ENCODE measurements at regions not wholly inside any gene's neighbourhood (a gene's known extent, or its start where the extent isn't known, plus 50 kb on each side); places are given as distances from the start of the nearest gene placed in this dataset.

DNA sequence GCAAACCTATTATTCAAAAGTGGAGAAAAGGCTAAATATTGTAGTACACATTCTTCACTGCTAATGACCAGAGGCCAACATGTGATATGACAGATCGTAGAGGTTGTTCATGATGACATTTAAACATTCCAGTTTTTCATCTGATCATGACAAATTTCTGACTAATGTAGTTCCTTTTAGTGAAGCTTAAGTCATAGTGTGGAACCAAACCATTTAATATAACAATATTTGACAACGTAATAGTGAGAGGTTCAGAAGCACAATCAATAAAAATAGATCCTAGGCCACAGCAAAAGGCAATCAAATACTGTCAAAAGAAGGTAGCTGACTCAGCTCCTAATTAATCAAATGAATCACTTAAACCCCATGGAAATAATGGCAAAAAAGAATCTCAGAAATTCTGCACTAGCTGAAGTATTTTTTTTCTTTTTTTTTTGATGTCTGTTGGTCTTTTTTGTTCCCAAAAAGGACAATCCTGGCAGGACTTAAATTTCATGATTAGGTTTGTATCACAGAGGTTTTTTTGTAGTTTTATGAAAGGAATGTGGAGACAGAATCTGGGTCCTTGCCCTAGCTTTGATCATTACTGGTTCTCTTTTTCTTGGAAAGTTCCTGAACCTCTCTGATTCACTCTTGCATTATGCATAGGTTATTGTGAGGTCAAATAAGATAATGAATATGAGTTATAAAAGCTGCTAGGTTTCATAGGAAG, 795.0 kb downstream of the DTWD2 start:
- no peak for DNase-seq
- no peaks in the 10 kb centered on the region for H3K79me1 ChIP-seq (ENCODE audit: insufficient read depth, low read depth, low read length, poor library complexity, severe bottlenecking)
- H2BK15ac ChIP-seq (ENCODE audit: low read depth, low read length): no peak overlapping the region
- H3K4me1 ChIP-seq (ENCODE audit: insufficient read depth, low read length): no peaks in the 10 kb centered on the region; the same call in 1 of the 2 replicates
- no peak overlapping the region for H3K23ac ChIP-seq (ENCODE audit: insufficient read length, low read depth, low read length)
- no peak overlapping the region for H3K4me3 Mint-ChIP-seq
- no peaks in the 10 kb centered on the region for H3K23me2 ChIP-seq (ENCODE audit: insufficient read length, low read depth, low read length, poor library complexity, severe bottlenecking)
- no peak overlapping the region for H3K4me2 ChIP-seq (ENCODE audit: insufficient read depth, insufficient read length, low read length)
- no peak overlapping the region for H2AK5ac ChIP-seq (ENCODE audit: insufficient read length, low read length)
- H3K9me3 Mint-ChIP-seq: no peaks in the 10 kb centered on the region
- TF ChIP-seq, protein P1, sequence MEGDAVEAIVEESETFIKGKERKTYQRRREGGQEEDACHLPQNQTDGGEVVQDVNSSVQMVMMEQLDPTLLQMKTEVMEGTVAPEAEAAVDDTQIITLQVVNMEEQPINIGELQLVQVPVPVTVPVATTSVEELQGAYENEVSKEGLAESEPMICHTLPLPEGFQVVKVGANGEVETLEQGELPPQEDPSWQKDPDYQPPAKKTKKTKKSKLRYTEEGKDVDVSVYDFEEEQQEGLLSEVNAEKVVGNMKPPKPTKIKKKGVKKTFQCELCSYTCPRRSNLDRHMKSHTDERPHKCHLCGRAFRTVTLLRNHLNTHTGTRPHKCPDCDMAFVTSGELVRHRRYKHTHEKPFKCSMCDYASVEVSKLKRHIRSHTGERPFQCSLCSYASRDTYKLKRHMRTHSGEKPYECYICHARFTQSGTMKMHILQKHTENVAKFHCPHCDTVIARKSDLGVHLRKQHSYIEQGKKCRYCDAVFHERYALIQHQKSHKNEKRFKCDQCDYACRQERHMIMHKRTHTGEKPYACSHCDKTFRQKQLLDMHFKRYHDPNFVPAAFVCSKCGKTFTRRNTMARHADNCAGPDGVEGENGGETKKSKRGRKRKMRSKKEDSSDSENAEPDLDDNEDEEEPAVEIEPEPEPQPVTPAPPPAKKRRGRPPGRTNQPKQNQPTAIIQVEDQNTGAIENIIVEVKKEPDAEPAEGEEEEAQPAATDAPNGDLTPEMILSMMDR (conservative IDR thresholded peaks at IDR 0.05): no peak
- no peaks in the 10 kb centered on the region for H4K20me1 ChIP-seq (ENCODE audit: control insufficient read depth, insufficient read depth, insufficient read length)
- H3K27ac ChIP-seq (ENCODE audit: insufficient read length, low read depth, low read length): no peak overlapping the region
- no CpG with 5 or more reads among the region's 2 CpGs for WGBS (ENCODE audit: extremely low coverage, insufficient read length, low lambda C conversion rate)
- no peaks in the 10 kb centered on the region for H3K79me2 ChIP-seq (ENCODE audit: insufficient read depth, low read length)
- H3K27ac Mint-ChIP-seq: no peak overlapping the region
- H3K14ac ChIP-seq (ENCODE audit: insufficient read depth, low read length): no peak overlapping the region
- no peaks in the 10 kb centered on the region for H3K27me3 Mint-ChIP-seq (ENCODE audit: low read depth)
- H3K9me3 ChIP-seq (ENCODE audit: control insufficient read depth, low read depth, low read length): no peaks in the 10 kb centered on the region
- no peak overlapping the region for H2BK120ac ChIP-seq (ENCODE audit: low read depth, low read length, poor library complexity, severe bottlenecking)
- no peak overlapping the region for H2BK12ac ChIP-seq (ENCODE audit: insufficient read length, low read depth, low read length)
- no peak overlapping the region for H2AFZ ChIP-seq (ENCODE audit: low read length)
- no peak overlapping the region for H2BK5ac ChIP-seq (ENCODE audit: insufficient read length, low read length)
- no peak overlapping the region for H4K5ac ChIP-seq (ENCODE audit: insufficient read length, low read depth, low read length)
- no peak overlapping the region for H3K4ac ChIP-seq (ENCODE audit: low read depth, low read length)
- H3K9ac ChIP-seq (ENCODE audit: extremely low read depth, insufficient read length, low read length): no peak overlapping the region
- H3K27me3 ChIP-seq (ENCODE audit: insufficient read depth, low read length): no peaks in the 10 kb centered on the region
- H3K18ac ChIP-seq (ENCODE audit: insufficient read length, low read depth, low read length): no peak overlapping the region
- no peak overlapping the region for H3K56ac ChIP-seq (ENCODE audit: insufficient read length, low read depth, low read length)
- no peak overlapping the region for H2BK20ac ChIP-seq (ENCODE audit: low read depth, low read length, poor library complexity, severe bottlenecking)
- no peak overlapping the region for H4K91ac ChIP-seq (ENCODE audit: insufficient read length, low read depth, low read length)
- peaks cover 24 to 25% of the 10 kb centered on the region in 2 experiments for H3K4me1 Mint-ChIP-seq
- H4K8ac ChIP-seq (replicated peaks; ENCODE audit: insufficient read length, low read depth, low read length): no peak overlapping the region
- no peaks in the 10 kb centered on the region for H3K36me3 Mint-ChIP-seq (ENCODE audit: insufficient read depth in 1 of 3, low read depth in 3 of 3)
- H3T11ph ChIP-seq (ENCODE audit: low read length): no peak overlapping the region
